Activated naive CD4-positive, alpha-beta T cell treated with anti-CD3 and anti-CD28 coated beads, Interleukin-2, amount 10 ng/mL, durations not matched to agents 7 days and 5 days (primary cell): ENCODE measurements at regions not wholly inside any gene's neighbourhood (a gene's known extent, or its start where the extent isn't known, plus 50 kb on each side); places are given as distances from the start of the nearest gene placed in this dataset.
"Not testable (repeated sequence)": the region's sequence is repeated elsewhere in the genome, so short reads cannot be mapped to it uniquely, and the experiment has no call there.

Experiments used
- CTCF ChIA-PET: fragments of 350-600 bp; sonication (Branson Sonifier 250); formaldehyde crosslinking; loops from one replicate; lab custom pipeline; 2021; ENCODE audit warnings: antibody characterized with exemption; lab: Charles Lee
- DNase-seq: peaks from one replicate; pipeline ENCODE4 v3.0.0-alpha.2; 2020
- H3K27ac Mint-ChIP-seq: one replicate; pipeline ENCODE4 v1.8.0; 2021; ENCODE audit warnings: mild to moderate bottlenecking, moderate library complexity, mixed read lengths
- H3K27me3 Mint-ChIP-seq: one replicate; pipeline ENCODE4 v1.8.0; 2021; ENCODE audit warnings: mild to moderate bottlenecking, mixed read lengths
- H3K36me3 Mint-ChIP-seq: one replicate; pipeline ENCODE4 v1.8.0; 2021; ENCODE audit warnings: mixed read lengths
- H3K4me1 Mint-ChIP-seq: one replicate; pipeline ENCODE4 v1.8.0; 2021; ENCODE audit warnings: mixed read lengths
- H3K4me3 Mint-ChIP-seq: one replicate; pipeline ENCODE4 v1.8.0; 2021; ENCODE audit warnings: mild to moderate bottlenecking, moderate library complexity, mixed read lengths
- H3K9me3 Mint-ChIP-seq: one replicate; pipeline ENCODE4 v1.8.0; 2021; ENCODE audit warnings: mixed read lengths

DNA sequence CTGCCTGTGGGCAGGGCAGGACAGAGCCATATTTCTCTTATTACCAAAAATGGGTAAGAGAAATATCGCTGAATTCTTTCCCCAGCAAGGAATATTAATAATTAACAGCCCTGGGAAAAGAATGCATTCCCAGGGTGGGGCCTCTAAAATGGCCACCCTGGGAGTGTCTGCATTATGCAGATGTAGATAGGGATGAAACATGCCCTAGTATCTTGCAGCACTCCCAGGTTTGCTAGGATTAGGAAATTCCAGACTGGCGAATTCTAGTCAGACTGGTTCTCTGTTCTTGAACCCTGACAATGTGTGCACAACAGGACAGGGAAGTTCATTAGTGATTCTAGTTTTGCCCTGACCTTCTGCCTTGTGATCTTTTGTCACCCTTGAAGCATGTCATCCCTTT, 1069.3 kb downstream of the CDH9 start:
- H3K27ac Mint-ChIP-seq, DNase-seq, H3K4me1 Mint-ChIP-seq, CTCF ChIA-PET, H3K27me3 Mint-ChIP-seq, H3K4me3 Mint-ChIP-seq, H3K36me3 Mint-ChIP-seq: not testable (repeated sequence)
- peaks cover 17% of the 10 kb centered on the region for H3K9me3 Mint-ChIP-seq

DNA sequence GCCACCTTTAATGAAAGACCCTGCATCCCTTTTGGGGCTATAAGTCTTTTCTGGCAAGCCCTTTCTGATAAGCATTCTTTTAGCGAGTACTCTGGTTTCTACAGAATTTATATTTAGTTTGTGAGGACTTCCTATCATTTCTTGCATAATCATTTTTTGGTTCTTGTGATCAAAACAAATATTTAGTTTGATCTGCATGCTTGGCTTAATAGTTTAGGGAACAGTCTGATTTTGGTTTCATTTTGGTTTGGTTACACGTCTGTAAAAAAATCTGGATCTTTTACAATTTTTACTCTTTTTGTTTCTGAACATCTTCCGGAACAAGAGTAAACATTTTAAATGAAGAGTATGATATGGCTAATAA, 1074.4 kb downstream of the CDH9 start:
- CTCF ChIA-PET, result no interaction called here
- no peaks in the 10 kb centered on the region for H3K4me1 Mint-ChIP-seq
- no peaks in the 10 kb centered on the region for H3K27me3 Mint-ChIP-seq
- no peak overlapping the region for H3K4me3 Mint-ChIP-seq
- no peaks in the 10 kb centered on the region for H3K36me3 Mint-ChIP-seq
- DNase-seq, result no peak
- peaks cover 25% of the 10 kb centered on the region for H3K9me3 Mint-ChIP-seq
- no peak overlapping the region for H3K27ac Mint-ChIP-seq

DNA sequence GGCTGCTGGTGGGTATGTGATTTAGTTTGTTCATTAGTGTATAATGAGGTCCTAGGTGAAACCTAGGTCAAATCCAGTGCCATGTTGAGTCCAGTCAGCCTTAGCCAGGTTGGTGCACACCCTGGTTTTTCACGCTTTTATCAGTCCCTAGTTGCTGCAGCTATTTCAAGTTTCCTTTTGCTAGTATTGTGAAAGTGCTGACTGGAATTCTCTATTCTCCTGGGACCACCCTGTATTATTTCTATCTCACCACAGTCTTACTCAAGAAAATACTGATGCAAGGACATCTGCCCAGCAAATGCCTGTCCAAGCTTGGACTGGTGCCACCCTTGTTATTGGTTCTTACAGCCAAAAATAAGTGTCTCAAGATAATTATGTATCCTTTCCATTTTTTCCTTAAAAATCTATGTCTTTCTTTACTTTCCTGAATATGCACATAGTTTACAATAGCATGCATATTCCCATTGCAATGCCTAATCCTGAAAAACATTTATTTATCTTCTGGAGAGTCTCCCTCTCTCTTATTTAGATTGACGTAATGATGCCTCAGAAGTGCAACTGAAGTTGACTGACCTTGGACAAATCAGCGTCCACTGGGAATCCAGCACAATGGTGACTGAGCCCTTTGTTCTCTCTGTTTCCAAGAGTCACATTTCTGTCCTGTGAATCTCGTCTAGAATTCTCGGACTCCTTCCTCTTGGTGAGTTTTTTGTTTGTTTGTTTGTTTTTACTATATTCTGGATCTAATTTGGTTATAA, 1075.0 kb downstream of the CDH9 start:
- Mint-ChIP-seq H3K27ac (no peak overlapping the region), H3K4me1 (no peaks in the 10 kb centered on the region), H3K27me3 (no peaks in the 10 kb centered on the region), H3K9me3 (peaks cover 21% of the 10 kb centered on the region), H3K36me3 (no peaks in the 10 kb centered on the region), H3K4me3 (no peak overlapping the region)
- CTCF ChIA-PET, result no interaction called here
- DNase-seq, result no peak

DNA sequence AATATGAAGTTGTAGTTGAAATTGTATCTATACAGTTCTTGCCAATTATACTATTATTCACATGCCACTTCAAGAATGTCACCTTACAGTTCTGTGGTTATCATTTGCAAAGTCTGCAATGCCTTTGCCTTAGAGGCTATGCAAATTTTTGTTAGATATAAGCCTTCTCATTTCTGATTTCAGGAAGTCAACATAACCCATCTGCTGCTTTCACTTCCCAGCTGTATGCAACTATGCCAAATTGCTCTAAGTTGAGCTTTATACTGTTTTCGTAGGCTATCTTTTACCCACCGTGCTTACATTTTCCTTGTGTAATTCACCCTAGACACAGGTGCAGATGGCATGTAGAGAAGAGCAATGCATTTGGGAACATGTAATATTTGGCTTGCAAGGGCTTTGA, 1083.0 kb downstream of the CDH9 start:
- H3K27me3 Mint-ChIP-seq, result no peaks in the 10 kb centered on the region
- DNase-seq, result no peak
- no peak overlapping the region for H3K27ac Mint-ChIP-seq
- no peak overlapping the region for H3K4me3 Mint-ChIP-seq
- H3K36me3 Mint-ChIP-seq, result no peaks in the 10 kb centered on the region
- peaks cover 11% of the 10 kb centered on the region for H3K9me3 Mint-ChIP-seq
- CTCF ChIA-PET, result no interaction called here
- no peaks in the 10 kb centered on the region for H3K4me1 Mint-ChIP-seq

DNA sequence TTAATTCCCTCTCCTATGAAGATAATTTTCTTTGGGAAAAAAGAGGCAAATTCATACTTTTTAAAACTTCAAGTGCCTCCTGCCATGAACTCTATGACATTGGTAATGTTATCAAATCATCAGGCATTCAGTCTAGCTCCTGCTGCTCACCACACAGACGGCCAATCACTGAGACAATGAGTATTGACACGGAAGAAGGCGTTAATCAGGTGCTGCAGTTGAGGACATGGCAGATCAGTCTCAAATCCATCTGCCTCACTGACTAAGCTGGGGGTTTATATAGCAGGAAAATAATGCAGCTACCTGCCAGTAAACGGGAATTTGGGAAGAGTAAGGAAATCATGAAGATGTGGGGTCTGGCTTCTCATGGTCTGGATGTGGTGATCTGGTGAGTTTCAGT, 1087.7 kb downstream of the CDH9 start:
- Mint-ChIP-seq H3K4me1 (no peaks in the 10 kb centered on the region), H3K36me3 (no peaks in the 10 kb centered on the region), H3K4me3 (no peak overlapping the region), H3K9me3 (peaks cover 23% of the 10 kb centered on the region), H3K27me3 (no peaks in the 10 kb centered on the region), H3K27ac (no peak overlapping the region)
- no peak for DNase-seq
- CTCF ChIA-PET, result no interaction called here

DNA sequence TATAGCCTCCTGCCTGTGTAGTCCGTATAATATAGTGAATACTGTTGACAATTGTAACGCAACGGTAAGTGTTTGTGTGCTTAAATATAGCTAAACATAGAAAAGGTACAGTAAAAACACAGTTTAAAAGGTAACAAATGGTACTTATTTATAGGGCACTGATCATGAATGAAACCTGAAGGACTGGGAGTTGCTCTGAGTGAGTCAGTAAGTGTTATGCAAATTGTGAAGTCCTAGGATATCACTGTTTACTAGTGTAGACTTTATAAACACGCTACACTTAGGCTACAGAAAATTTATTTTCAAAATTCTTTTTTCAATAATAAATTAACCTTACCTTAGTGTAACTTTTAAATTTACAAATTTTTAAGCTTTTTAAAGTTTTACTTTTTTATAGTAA, 1090.1 kb downstream of the CDH9 start:
- Mint-ChIP-seq H3K4me3 (no peak overlapping the region), H3K36me3 (no peaks in the 10 kb centered on the region), H3K27me3 (no peaks in the 10 kb centered on the region), H3K27ac (no peak overlapping the region), H3K4me1 (no peaks in the 10 kb centered on the region), H3K9me3 (peaks cover 30% of the 10 kb centered on the region)
- DNase-seq, result no peak
- CTCF ChIA-PET, result no interaction called here

DNA sequence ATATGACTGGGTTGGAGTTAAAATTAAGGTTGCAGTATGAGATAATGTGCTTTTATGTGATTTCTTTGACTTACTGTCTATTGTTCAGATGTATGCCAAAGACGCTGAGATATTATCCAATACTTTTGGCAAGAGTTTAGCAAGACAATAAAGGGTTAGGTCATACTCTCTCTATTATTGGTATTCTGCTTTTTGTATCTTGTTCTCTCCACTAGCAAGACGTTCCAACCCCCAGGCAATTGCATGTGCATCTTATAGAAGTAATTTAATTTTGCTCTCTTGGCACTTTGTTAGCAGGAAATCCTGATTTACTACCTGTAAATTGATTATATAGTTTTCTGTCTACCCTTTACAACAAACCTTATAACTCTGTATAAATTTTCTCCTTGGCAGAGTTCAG, 1093.6 kb downstream of the CDH9 start:
- Mint-ChIP-seq H3K27ac (no peak overlapping the region), H3K36me3 (no peaks in the 10 kb centered on the region), H3K27me3 (no peaks in the 10 kb centered on the region), H3K9me3 (peaks cover 21% of the 10 kb centered on the region), H3K4me3 (no peak overlapping the region), H3K4me1 (no peaks in the 10 kb centered on the region)
- DNase-seq, result no peak
- CTCF ChIA-PET, result no interaction called here

DNA sequence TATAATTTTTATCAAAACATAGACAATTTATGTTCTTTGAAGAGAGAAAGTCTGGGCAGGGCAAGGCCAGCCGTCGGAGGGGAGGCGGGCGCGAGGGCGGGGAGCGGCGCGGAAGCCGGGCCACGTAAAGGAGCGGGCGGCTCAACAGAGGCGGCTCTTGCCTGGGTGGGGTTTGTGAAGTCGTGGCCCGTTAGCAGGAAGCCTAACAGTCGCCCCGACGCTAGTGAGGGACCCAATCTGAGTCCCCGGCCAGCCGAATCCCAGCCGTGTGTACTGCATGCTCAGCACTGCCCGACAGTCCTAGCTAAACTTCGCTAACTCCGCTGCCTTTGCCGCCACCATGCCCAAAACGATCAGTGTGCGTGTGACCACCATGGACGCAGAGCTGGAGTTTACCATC, 1129.2 kb downstream of the CDH9 start:
- Mint-ChIP-seq H3K36me3 (no peaks in the 10 kb centered on the region), H3K4me3 (no peak overlapping the region), H3K4me1 (no peaks in the 10 kb centered on the region), H3K27ac (no peak overlapping the region), H3K9me3 (peaks cover 26% of the 10 kb centered on the region), H3K27me3 (no peaks in the 10 kb centered on the region)
- CTCF ChIA-PET, result no interaction called here
- DNase-seq, result no peak

DNA sequence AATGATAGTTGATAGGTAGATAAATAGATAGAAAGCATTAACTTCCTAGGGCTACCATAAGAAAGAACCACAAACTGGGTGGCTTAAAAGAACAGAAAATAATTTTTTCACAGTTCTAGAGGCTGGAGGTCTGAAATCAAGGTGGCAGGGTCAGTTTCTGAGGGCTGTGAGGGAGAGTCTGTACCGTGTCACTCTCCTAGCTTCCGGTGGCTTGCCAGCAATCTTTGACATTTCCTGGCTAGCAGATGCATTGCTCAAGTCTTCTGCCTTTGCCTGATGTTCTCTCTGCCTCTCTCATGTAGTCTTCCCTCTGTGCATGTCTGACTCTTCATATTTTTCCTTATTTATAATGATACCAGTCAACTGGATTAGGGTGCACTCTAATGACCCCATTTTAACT, 1132.7 kb downstream of the CDH9 start:
- H3K9me3 Mint-ChIP-seq, result peaks cover 27% of the 10 kb centered on the region
- no peak overlapping the region for H3K4me3 Mint-ChIP-seq
- no peak overlapping the region for H3K27ac Mint-ChIP-seq
- CTCF ChIA-PET, result no interaction called here
- DNase-seq, result no peak
- H3K27me3 Mint-ChIP-seq, result no peaks in the 10 kb centered on the region
- no peaks in the 10 kb centered on the region for H3K4me1 Mint-ChIP-seq
- no peaks in the 10 kb centered on the region for H3K36me3 Mint-ChIP-seq

DNA sequence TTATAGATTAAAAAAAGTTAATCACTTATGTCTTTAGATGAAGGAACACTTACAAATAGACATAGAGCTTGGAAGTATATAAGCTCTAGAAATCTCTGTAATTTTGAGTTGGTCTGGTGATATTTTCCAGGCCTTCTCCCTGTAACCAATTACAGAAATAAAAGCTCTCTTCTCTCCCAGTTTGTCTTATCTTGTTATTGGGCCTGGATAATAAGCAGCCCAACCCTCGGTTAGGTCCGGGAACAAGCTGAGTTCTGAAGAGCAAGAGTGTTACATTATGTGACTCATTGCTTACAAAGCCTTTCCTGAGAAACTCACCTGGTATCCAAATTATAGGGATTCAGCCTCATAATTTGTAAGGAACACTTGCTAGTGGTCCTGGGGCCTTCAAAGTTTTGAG, 1146.2 kb downstream of the CDH9 start:
- no peaks in the 10 kb centered on the region for H3K36me3 Mint-ChIP-seq
- H3K9me3 Mint-ChIP-seq, result peaks cover 20% of the 10 kb centered on the region

DNA sequence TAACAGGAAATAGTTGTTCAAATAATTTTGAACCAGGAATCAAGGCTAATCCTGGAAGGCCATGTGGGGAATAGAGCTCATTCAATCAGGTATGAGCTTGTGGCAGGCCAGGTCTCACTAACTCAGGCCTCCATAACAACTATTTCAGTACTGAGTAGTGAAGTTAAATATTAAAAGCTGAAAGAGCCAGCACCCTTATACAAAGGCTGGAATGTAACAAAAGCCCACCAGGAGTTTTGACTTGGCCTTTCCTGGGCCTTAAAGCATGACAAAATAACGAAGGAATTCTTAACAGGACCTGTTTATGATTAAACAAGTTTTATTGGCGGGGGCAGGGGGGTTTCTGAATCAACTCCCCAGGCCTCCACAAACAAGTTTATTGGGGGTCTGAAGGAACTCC, 1146.7 kb downstream of the CDH9 start:
- no peak for DNase-seq
- H3K9me3 Mint-ChIP-seq, result peaks cover 23% of the 10 kb centered on the region
- CTCF ChIA-PET, result interaction anchor here (0.8 kb wide), 1 partner anchor 17 kb away, joined by 3 read pairs; no protein-coding TSS in a partner anchor
- H3K4me1 Mint-ChIP-seq, result no peaks in the 10 kb centered on the region
- no peak overlapping the region for H3K27ac Mint-ChIP-seq
- no peaks in the 10 kb centered on the region for H3K27me3 Mint-ChIP-seq
- no peaks in the 10 kb centered on the region for H3K36me3 Mint-ChIP-seq
- no peak overlapping the region for H3K4me3 Mint-ChIP-seq

More for the DNA sequence above, 1146.2 kb downstream of the CDH9 start:
- CTCF ChIA-PET, result no interaction called here
- no peak for DNase-seq
- H3K4me1 Mint-ChIP-seq, result no peaks in the 10 kb centered on the region
- H3K4me3 Mint-ChIP-seq, result no peak overlapping the region
- H3K27ac Mint-ChIP-seq, result no peak overlapping the region
- no peaks in the 10 kb centered on the region for H3K27me3 Mint-ChIP-seq

DNA sequence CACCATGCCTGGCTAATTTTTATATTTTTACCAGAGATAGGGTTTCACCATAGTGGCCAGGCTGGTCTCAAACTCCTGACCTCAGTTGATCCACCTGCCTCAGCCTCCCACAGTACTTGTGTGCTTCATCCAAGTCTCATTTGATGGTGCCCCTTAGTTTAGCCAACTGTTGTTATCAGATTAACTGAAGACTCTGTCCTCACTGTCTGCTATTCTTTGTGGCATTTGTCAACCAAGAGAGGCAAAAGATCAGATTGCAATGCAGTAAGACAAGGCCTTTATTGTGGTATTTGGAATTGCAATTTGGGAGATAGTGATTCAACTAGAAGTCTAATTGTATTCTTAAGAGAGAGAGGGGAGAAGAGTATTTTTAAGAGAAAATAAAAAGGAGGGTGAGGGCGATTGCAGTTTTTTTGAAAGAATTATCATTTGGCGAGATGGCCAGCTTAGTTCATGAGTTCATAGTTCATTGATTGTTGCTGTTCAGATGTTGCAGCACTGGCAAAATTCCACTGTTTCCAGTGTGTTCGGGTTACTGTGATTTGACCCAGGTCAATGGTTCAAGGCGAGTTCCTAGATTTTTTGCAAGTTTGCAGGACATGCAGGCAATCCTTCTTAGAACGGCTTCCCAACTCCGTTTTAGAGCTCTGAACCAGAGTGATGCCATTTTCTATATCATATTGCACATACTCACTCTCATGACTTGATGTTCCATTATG, 1156.9 kb downstream of the CDH9 start:
- Mint-ChIP-seq H3K4me3 (no peak overlapping the region), H3K9me3 (peaks cover 18% of the 10 kb centered on the region), H3K27me3 (no peaks in the 10 kb centered on the region), H3K36me3 (no peaks in the 10 kb centered on the region), H3K4me1 (no peaks in the 10 kb centered on the region), H3K27ac (no peak overlapping the region)
- CTCF ChIA-PET, result no interaction called here
- DNase-seq, result no peak

DNA sequence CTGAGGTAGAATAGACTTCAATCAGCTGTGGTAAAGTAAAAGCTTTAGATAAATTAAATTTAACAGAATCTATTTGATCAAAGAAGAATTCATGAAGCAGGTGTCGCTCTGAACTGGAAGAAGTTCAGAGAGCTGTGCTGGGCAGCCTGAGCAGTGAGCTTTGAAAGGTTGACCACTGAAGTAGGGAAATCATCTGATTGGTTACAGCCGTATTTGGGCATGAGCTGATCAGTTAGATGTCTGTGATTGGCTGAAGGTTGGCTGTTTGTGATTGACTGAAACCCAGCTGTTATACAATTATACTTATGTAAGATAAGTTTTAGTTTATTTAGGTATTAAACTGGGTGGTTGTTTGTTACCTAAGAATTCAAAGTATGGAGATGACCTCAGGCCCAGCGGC, 1174.6 kb downstream of the CDH9 start:
- CTCF ChIA-PET, result no interaction called here
- peaks cover 25% of the 10 kb centered on the region for H3K9me3 Mint-ChIP-seq

DNA sequence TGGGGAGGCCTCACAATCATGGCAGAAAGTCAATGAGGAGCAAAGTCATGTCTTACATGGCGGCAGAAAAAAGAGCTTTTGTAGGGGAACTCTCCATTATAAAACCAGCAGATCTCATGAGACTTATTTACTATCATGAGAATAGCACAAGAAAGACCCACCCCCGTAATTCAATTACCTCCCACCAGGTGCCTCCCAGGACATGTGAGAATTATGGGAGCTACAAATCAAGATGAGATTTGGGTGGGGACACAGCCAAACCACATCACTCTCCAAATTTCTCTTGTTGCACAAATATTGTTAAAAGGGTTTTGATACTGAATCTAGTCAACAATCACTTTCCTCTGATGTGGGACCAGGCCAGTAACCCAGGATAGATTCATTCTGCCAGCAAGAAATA, 1176.1 kb downstream of the CDH9 start:
- DNase-seq, result no peak
- H3K4me1 Mint-ChIP-seq, result no peaks in the 10 kb centered on the region
- CTCF ChIA-PET, result no interaction called here
- H3K27ac Mint-ChIP-seq, result no peak overlapping the region
- no peaks in the 10 kb centered on the region for H3K27me3 Mint-ChIP-seq
- no peak overlapping the region for H3K4me3 Mint-ChIP-seq
- peaks cover 29% of the 10 kb centered on the region for H3K9me3 Mint-ChIP-seq
- no peaks in the 10 kb centered on the region for H3K36me3 Mint-ChIP-seq

More for the DNA sequence above, 1174.6 kb downstream of the CDH9 start:
- H3K27me3 Mint-ChIP-seq, result no peaks in the 10 kb centered on the region
- no peaks in the 10 kb centered on the region for H3K36me3 Mint-ChIP-seq
- H3K4me1 Mint-ChIP-seq, result no peaks in the 10 kb centered on the region
- no peak overlapping the region for H3K27ac Mint-ChIP-seq
- no peak for DNase-seq
- H3K4me3 Mint-ChIP-seq, result no peak overlapping the region

DNA sequence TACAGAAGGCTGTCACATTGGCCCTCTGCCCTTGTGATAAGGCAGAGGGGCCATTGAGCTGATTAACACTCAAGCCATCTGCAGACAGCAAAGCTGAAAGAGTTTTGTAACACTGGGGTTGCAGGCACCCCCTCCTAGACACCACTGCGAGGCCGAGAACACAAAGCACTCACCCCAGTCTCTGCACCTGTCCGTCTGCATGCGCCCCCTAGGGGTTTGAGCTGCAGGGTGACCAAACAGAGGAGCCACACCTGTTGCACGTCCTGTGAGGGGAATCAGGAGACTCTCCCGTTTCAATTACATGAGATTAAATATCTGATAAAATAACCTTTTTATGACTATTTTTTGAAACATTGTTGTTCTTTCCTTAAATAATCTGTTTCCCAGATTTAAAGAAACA, 1180.4 kb downstream of the CDH9 start:
- CTCF ChIA-PET, result no interaction called here
- H3K27ac Mint-ChIP-seq, result no peak overlapping the region
- peaks cover 25% of the 10 kb centered on the region for H3K9me3 Mint-ChIP-seq
- no peak for DNase-seq
- H3K27me3 Mint-ChIP-seq, result no peaks in the 10 kb centered on the region
- no peak overlapping the region for H3K4me3 Mint-ChIP-seq
- H3K4me1 Mint-ChIP-seq, result no peaks in the 10 kb centered on the region
- H3K36me3 Mint-ChIP-seq, result no peaks in the 10 kb centered on the region
